Aorta (tissue), 5 donors: ENCODE measurements at regions not wholly inside any gene's neighbourhood (a gene's known extent, or its start where the extent isn't known, plus 50 kb on each side); places are given as distances from the start of the nearest gene placed in this dataset.
A peak's percentile ranks its signal among the peaks of the same experiment; 100 is the strongest.
"Not testable (repeated sequence)": the region's sequence is repeated elsewhere in the genome, so short reads cannot be mapped to it uniquely, and the experiment has no call there.

ENCODE experiments used
- ATAC-seq: fragments of 200-7000 bp; cut with Tn5 transposase; one replicate; pipeline ENCODE4 v1.9.1; 2022; ENCODE audit warnings: moderate library complexity; ENCODE audit not compliant: low FRiP score
- DNase-seq, 2 donors: peaks; one replicate each; pipeline ENCODE4 v3.0.0-alpha.2; 2020
- H3K27ac ChIP-seq, 2 donors: one replicate each; pipeline ENCODE4 v1.5.1; 2013; ENCODE audit warnings: low read length in 2 of 2, mild to moderate bottlenecking in 2 of 2, moderate library complexity in 2 of 2, control low read depth in 1 of 2, inconsistent platforms in 1 of 2, low read depth in 1 of 2
- H3K27me3 ChIP-seq, 2 donors: one replicate each; pipeline ENCODE4 v1.6.1; 2013; ENCODE audit warnings: control low read depth in 1 of 2, low read length in 1 of 2, mild to moderate bottlenecking in 1 of 2, moderate library complexity in 1 of 2; ENCODE audit not compliant: insufficient read depth in 2 of 2, control insufficient read depth in 1 of 2
- H3K36me3 ChIP-seq, 2 donors: one replicate each; pipeline ENCODE4 v1.6.1; 2013; ENCODE audit warnings: control low read depth in 1 of 2, low read length in 1 of 2, mild to moderate bottlenecking in 1 of 2; ENCODE audit not compliant: insufficient read depth in 2 of 2, control insufficient read depth in 1 of 2
- H3K4me1 ChIP-seq, 2 donors: one replicate each; pipeline ENCODE4 v1.6.1; 2013; ENCODE audit warnings: low read length in 2 of 2, control low read depth in 1 of 2, mild to moderate bottlenecking in 1 of 2, moderate library complexity in 1 of 2; ENCODE audit not compliant: insufficient read depth in 2 of 2, control insufficient read depth in 1 of 2
- H3K4me3 ChIP-seq, 2 donors: one replicate each; pipeline ENCODE4 v1.5.1; 2013; ENCODE audit warnings: low read length in 2 of 2, control low read depth in 1 of 2, mild to moderate bottlenecking in 1 of 2
- H3K9me3 ChIP-seq: one replicate; pipeline ENCODE4 v1.6.1; 2013; ENCODE audit warnings: mild to moderate bottlenecking, low read length; ENCODE audit not compliant: control insufficient read depth
- WGBS, 2 donors: extraction: QIAGEN DNeasy Blood & Tissue Kit; methylation state at CpG; one replicate each; pipeline ENCODE4 v1.1.7; 2013; 5-methylcytosine and 5-hydroxymethylcytosine counted together
- intact Hi-C, 2 donors: fragments of 100-400 bp; cut with DNase I; formaldehyde crosslinking; loops; one replicate each; pipeline versions ENCODE4 v1.14.2 to v1.15.0; 2022
- donor health status: healthy with polysubstance abuse.
- donor health status: Bipolar disorder and iron deficiency.
- donor health status: DM: no; HTN: no; CAD: no.
- donor health status: DM: no; HTN: no; CAD: no.
- donor health status: DM: yes; HTN: yes; CAD: no.

DNA sequence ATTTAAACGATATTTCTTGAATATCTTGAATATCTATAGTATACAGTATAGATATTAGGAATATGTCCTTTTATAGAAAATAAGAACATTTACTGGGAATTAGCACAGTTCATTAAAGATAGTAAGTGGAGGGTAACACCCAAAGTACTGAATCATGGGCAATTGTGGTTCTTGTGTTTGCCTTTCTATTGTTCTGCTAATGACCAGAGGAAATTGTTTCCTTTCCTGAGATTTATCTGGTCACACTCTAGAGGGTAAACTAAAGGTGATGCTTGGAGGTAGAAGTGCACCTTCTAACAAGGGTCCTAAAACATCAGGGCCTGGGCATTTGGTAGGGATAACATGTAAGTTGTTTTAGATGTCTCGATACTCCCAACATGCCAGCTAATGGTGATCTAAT lies 241.3 kb upstream of the SFRP2 start:
- H3K9me3 ChIP-seq: no peaks in the 10 kb centered on the region
- no peak overlapping the region for H3K4me3 ChIP-seq
- H3K27me3 ChIP-seq: no peaks in the 10 kb centered on the region
- intact Hi-C loops: no loop called here
- H3K36me3 ChIP-seq: no peaks in the 10 kb centered on the region
- ATAC-seq: no peak
- DNase-seq: no peak
- no peaks in the 10 kb centered on the region for H3K4me1 ChIP-seq
- WGBS, 2 donors: 80 to 86% methylated on average over 2 of the region's 2 CpGs
- no peak overlapping the region for H3K27ac ChIP-seq

- H3K36me3 ChIP-seq: no peaks in the 10 kb centered on the region
Measured at GRCh38 chr4:154029171-154029570, 240.3 kb upstream of the SFRP2 start.

DNA sequence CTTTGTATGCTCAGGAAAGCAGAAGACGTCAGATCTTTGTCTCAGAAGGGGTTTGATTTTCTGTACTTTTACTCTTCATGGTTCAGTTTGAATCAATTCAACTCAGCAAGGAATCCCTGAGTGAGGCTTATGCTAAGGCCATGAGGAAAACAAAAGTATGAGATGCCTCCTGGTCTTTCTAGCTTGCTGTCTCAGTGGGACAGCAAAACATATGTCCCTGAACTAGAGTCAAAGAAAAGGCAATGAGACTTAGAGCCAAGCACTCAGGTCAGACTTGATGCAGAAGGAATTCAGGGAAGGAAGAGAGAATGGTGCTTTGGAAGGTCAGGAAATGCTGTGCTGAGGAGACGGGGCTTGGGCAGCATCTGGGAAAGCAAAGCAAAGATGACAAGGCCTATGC lies 236.2 kb upstream of the SFRP2 start:
- no peaks in the 10 kb centered on the region for H3K27me3 ChIP-seq
- no peaks in the 10 kb centered on the region for H3K9me3 ChIP-seq
- H3K4me1 ChIP-seq: no peaks in the 10 kb centered on the region
- no peaks in the 10 kb centered on the region for H3K36me3 ChIP-seq
- no peak overlapping the region for H3K4me3 ChIP-seq
- intact Hi-C loops: no loop called here
- no peak overlapping the region for H3K27ac ChIP-seq
- ATAC-seq: no peak
- DNase-seq: no peak
- 77 to 81% methylated on average over 2 of the region's 2 CpGs for WGBS, 2 donors

More at GRCh38 chr4:154029171-154029570, 240.3 kb upstream of the SFRP2 start:
- no peak for DNase-seq
- 49 to 61% methylated on average over 2 of the region's 2 CpGs for WGBS, 2 donors
- intact Hi-C loops: no loop called here
- H3K4me3 ChIP-seq: no peak overlapping the region
- no peaks in the 10 kb centered on the region for H3K4me1 ChIP-seq
- H3K9me3 ChIP-seq: no peaks in the 10 kb centered on the region
- ATAC-seq: no peak
- no peaks in the 10 kb centered on the region for H3K27me3 ChIP-seq
- no peak overlapping the region for H3K27ac ChIP-seq

- DNase-seq (no peak), ATAC-seq (no peak)
- H3K4me3 ChIP-seq: no peak overlapping the region
- no peaks in the 10 kb centered on the region for H3K27me3 ChIP-seq
- 69 to 71% methylated on average over 11 of the region's 11 CpGs for WGBS, 2 donors
- intact Hi-C loops: no loop called here
- H3K4me1 ChIP-seq: no peaks in the 10 kb centered on the region
- no peak overlapping the region for H3K27ac ChIP-seq
- no peaks in the 10 kb centered on the region for H3K9me3 ChIP-seq
- H3K36me3 ChIP-seq: no peaks in the 10 kb centered on the region
Measured at GRCh38 chr4:154024097-154024694, 235.3 kb upstream of the SFRP2 start.

DNA sequence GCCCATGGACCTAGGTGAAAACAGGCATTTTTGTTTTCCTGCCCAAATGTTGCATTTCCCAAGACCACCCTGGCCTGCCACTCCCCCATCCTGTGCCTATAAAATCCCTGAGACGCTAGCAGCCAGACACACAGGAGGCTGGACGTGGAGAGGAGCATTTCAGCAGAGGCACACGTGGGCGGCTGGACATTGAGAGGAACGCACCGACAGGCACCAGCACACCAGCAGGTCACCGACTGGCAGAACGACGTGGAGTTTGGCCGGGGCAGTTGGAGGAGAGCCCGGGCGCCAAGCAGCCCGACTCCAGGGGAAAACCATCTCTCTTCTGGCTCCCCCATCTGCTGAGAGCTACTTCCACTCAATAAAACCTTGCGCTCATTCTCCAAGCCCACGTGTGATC lies 234.8 kb upstream of the SFRP2 start:
- ATAC-seq, intact Hi-C loops, H3K4me3 ChIP-seq, H3K36me3 ChIP-seq, DNase-seq, H3K27ac ChIP-seq, H3K27me3 ChIP-seq, H3K9me3 ChIP-seq, H3K4me1 ChIP-seq: not testable (repeated sequence)
- WGBS, 2 donors: 77 to 84% methylated on average over 14 to 15 of the region's 15 CpGs

- Histone ChIP-seq H3K27ac (no peak overlapping the region), H3K4me3 (no peak overlapping the region), H3K9me3 (no peaks in the 10 kb centered on the region), H3K4me1 (no peaks in the 10 kb centered on the region), H3K27me3 (no peaks in the 10 kb centered on the region), H3K36me3 (no peaks in the 10 kb centered on the region)
- DNase-seq (no peak), ATAC-seq (no peak)
- intact Hi-C loops: no loop called here
- 92 to 93% methylated on average over 7 of the region's 7 CpGs for WGBS, 2 donors
Measured at GRCh38 chr4:154019811-154020210, 230.9 kb upstream of the SFRP2 start.

DNA sequence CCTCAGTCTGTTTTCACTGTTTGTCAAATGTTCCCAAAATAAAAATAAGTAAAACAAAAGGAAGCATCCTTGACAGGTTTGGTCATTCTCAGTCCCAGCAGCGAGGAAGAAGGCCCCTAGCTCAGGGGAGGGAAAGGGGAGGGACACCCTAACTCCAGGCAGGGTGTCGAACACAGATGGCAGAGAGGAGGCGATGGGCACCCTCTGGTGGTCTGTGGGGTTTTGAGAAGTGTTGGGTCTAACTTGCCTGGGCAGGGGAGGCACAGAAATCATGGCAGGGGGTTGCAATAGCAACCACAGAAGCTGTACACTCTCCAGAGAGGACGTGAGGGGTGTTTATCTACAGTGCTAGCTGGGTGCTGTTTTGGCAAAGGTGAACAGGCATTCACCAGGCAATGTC lies 229.8 kb upstream of the SFRP2 start:
- no peak for ATAC-seq
- 76 to 77% methylated on average over 4 of the region's 4 CpGs for whole genome bisulfite sequencing, 2 donors
- intact Hi-C loops: no loop called here
- Histone ChIP-seq H3K36me3 (no peaks in the 10 kb centered on the region), H3K4me1 (no peaks in the 10 kb centered on the region), H3K27me3 (no peaks in the 10 kb centered on the region), H3K27ac (no peak overlapping the region), H3K9me3 (no peaks in the 10 kb centered on the region), H3K4me3 (no peak overlapping the region)
- no peak for DNase-seq

DNA sequence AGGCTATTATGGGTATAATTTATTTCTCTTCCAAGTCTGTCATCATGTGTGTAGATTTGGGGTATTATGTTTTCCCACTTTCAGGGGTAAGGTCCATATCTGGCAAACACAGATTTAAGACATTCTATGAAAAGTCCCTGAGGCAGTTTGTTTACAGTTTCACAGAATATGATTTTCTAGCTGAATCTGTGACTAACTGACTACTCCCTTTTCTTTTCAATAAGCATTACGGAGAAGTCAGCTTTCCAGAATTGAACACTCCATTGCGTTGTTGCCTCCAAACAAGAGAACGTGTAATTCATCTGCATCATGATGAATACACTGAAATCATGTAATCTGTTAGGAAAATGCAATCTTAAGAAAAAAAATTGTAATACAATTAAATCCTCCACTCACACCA lies 226.7 kb upstream of the SFRP2 start:
- H3K36me3 ChIP-seq: no peaks in the 10 kb centered on the region
- DNase-seq (no peak), ATAC-seq (no peak)
- no peak overlapping the region for H3K27ac ChIP-seq
- no peaks in the 10 kb centered on the region for H3K9me3 ChIP-seq
- H3K27me3 ChIP-seq: no peaks in the 10 kb centered on the region
- intact Hi-C loops: no loop called here
- H3K4me1 ChIP-seq: no peaks in the 10 kb centered on the region
- 38 to 66% methylated on average over 3 of the region's 3 CpGs for WGBS, 2 donors
- no peak overlapping the region for H3K4me3 ChIP-seq

GRCh38 chr4:154014407-154015321 lies 225.8 kb upstream of the SFRP2 start:
- no peaks in the 10 kb centered on the region for H3K27me3 ChIP-seq
- intact Hi-C loops: no loop called here
- 13 to 21% methylated on average over 7 of the region's 7 CpGs for WGBS, 2 donors
- no peaks in the 10 kb centered on the region for H3K9me3 ChIP-seq
- DNase-seq (no peak), ATAC-seq (peak; percentile 10)
- no peaks in the 10 kb centered on the region for H3K4me1 ChIP-seq
- no peaks in the 10 kb centered on the region for H3K36me3 ChIP-seq
- no peak overlapping the region for H3K27ac ChIP-seq
- no peak overlapping the region for H3K4me3 ChIP-seq
